Breast epithelium (tissue), 3 donors: ENCODE measurements at regions not wholly inside any gene's neighbourhood (a gene's known extent, or its start where the extent isn't known, plus 50 kb on each side); places are given as distances from the start of the nearest gene placed in this dataset.

ENCODE experiments used
- POLR2AphosphoS5 ChIP-seq, 3 donors: sonication (generic); formaldehyde crosslinking; IDR thresholded peaks; one replicate each; pipeline ENCODE4 v1.6.1; 2017; ENCODE audit warnings: antibody characterized with exemption in 3 of 3
- TF ChIP-seq, protein P1 (sequence below), 3 donors: fragments of 450-650 bp; IDR thresholded peaks; one replicate each; pipeline ENCODE4 v1.5.1; 2016 to 2017; ENCODE audit warnings: antibody characterized with exemption in 3 of 3, mild to moderate bottlenecking in 3 of 3, moderate library complexity in 3 of 3

DNA sequence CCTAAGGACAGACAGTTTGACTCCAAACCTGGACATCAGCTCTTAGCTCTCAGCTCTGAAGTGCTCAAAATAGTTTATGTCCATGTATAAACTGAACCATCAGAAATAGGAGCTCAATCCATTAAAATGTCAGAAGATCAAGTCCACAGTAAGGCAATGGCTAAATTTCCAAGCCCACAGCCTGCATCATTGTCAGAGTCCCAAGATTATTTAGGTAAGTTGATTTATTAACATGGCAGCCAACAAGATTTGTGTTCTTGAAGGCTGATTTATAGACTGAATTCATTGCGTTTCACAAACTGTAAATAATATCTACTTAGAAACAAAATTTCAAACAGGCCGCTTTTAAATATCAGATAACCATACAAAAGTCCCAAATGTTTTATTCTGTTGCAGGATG lies 286.5 kb upstream of the ADGRL3 start:
- TF ChIP-seq, protein P1, sequence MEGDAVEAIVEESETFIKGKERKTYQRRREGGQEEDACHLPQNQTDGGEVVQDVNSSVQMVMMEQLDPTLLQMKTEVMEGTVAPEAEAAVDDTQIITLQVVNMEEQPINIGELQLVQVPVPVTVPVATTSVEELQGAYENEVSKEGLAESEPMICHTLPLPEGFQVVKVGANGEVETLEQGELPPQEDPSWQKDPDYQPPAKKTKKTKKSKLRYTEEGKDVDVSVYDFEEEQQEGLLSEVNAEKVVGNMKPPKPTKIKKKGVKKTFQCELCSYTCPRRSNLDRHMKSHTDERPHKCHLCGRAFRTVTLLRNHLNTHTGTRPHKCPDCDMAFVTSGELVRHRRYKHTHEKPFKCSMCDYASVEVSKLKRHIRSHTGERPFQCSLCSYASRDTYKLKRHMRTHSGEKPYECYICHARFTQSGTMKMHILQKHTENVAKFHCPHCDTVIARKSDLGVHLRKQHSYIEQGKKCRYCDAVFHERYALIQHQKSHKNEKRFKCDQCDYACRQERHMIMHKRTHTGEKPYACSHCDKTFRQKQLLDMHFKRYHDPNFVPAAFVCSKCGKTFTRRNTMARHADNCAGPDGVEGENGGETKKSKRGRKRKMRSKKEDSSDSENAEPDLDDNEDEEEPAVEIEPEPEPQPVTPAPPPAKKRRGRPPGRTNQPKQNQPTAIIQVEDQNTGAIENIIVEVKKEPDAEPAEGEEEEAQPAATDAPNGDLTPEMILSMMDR (IDR thresholded peaks at IDR 0.05) = no peak
- no peak for TF ChIP-seq POLR2AphosphoS5 (IDR thresholded peaks at IDR 0.05)
